ENCODE measurements at regions not wholly inside any gene's neighbourhood (a gene's known extent, or its start where the extent isn't known, plus 50 kb on each side); places are given as distances from the start of the nearest gene placed in this dataset.
A peak's percentile ranks its signal among the peaks of the same experiment; 100 is the strongest.

DNA sequence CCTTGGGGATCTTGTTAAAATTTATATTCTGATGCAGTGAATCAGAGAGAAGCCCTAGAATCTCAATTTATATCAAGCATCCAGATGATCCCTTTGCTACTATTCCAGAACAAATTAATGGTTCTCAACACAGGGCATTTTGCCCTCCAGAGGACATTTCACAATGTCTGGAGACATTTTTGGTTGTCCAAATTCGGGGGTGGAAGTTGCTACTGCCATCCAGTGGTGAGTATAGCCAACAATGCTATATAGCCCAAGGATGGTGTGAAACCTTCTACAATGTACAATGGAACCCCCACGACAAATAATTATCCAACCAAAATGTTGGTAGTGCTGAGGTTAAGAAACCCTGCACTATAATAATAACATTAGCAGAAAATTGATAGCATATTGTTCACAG lies 2440.0 kb downstream of the PCDH7 start:
- POLR2A ChIA-PET, result no interaction called here
- Histone ChIP-seq H3K27me3 (replicated peaks; ENCODE audit: control insufficient read depth, insufficient read depth, low read length) (no peaks in the 10 kb centered on the region), H3K4me3 (ENCODE audit: low read depth, low read length) (no peak overlapping the region), H3K4me1 (no peaks in the 10 kb centered on the region), H3K36me3 (ENCODE audit: control insufficient read depth, insufficient read depth, low read length) (no peaks in the 10 kb centered on the region), H3K9me3 (no peaks in the 10 kb centered on the region)
- Mint-ChIP-seq H3K9me3 (ENCODE audit: unreplicated experiment) (no peaks in the 10 kb centered on the region), H3K27me3 (ENCODE audit: insufficient read depth, unreplicated experiment) (peaks cover 4% of the 10 kb centered on the region), H3K36me3 (ENCODE audit: insufficient read depth, unreplicated experiment) (no peaks in the 10 kb centered on the region), H3K27ac (ENCODE audit: unreplicated experiment) (no peak overlapping the region), H3K4me3 (ENCODE audit: unreplicated experiment) (no peak overlapping the region), H3K4me1 (ENCODE audit: low read depth, unreplicated experiment) (no peaks in the 10 kb centered on the region)
- no TSS peak for BruUV-seq (replicated peaks)
- intact Hi-C loops (cut with micrococcal nuclease; ENCODE audit: unreplicated experiment), result loop anchor here (1.0 kb wide), 1 partner anchor 697 kb away; no protein-coding TSS in a partner anchor
- TF ChIP-seq, protein P1, sequence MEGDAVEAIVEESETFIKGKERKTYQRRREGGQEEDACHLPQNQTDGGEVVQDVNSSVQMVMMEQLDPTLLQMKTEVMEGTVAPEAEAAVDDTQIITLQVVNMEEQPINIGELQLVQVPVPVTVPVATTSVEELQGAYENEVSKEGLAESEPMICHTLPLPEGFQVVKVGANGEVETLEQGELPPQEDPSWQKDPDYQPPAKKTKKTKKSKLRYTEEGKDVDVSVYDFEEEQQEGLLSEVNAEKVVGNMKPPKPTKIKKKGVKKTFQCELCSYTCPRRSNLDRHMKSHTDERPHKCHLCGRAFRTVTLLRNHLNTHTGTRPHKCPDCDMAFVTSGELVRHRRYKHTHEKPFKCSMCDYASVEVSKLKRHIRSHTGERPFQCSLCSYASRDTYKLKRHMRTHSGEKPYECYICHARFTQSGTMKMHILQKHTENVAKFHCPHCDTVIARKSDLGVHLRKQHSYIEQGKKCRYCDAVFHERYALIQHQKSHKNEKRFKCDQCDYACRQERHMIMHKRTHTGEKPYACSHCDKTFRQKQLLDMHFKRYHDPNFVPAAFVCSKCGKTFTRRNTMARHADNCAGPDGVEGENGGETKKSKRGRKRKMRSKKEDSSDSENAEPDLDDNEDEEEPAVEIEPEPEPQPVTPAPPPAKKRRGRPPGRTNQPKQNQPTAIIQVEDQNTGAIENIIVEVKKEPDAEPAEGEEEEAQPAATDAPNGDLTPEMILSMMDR (IDR thresholded peaks at IDR 0.05; ENCODE audit: insufficient read depth in 1 of 2, low read depth in 1 of 2, low read length in 1 of 2, severe bottlenecking in 1 of 2, unreplicated experiment in 1 of 2), result peak; percentile 31 to 33
- peak; percentile 29 to 31 for DNase-seq
- CTCF ChIA-PET, result no interaction called here

DNA sequence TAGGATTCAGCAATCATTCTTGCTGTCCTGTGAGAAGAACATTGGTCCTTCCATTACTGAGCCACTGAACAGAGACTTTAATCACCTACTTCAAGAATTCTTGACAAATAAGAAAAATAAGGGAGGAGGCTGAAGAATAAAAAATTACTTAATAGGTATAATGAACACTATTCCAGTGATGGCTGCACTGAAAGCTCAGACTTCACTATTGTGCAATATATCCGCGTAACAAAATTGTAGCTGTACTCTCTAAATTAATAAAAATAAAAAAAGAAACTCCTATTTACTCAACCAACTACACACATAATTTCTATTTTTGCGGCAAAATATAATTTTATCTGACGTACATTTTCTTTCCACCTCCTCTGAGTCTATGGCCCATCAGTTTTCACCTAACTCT lies 2441.0 kb downstream of the PCDH7 start:
- intact Hi-C loops (cut with micrococcal nuclease; ENCODE audit: unreplicated experiment), result no loop called here
- H3K4me1 Mint-ChIP-seq (ENCODE audit: low read depth, unreplicated experiment), result no peaks in the 10 kb centered on the region
- DNase-seq, result no peak
- no peaks in the 10 kb centered on the region for H3K36me3 Mint-ChIP-seq (ENCODE audit: insufficient read depth, unreplicated experiment)
- H3K4me3 Mint-ChIP-seq (ENCODE audit: unreplicated experiment), result no peak overlapping the region
- BruUV-seq (replicated peaks), result no TSS peak
- H3K4me1 ChIP-seq, result no peaks in the 10 kb centered on the region
- H3K27me3 ChIP-seq (replicated peaks; ENCODE audit: control insufficient read depth, insufficient read depth, low read length), result no peaks in the 10 kb centered on the region
- H3K9me3 ChIP-seq, result no peaks in the 10 kb centered on the region
- H3K9me3 Mint-ChIP-seq (ENCODE audit: unreplicated experiment), result no peaks in the 10 kb centered on the region
- H3K4me3 ChIP-seq (ENCODE audit: low read depth, low read length), result no peak overlapping the region
- no peak overlapping the region for H3K27ac Mint-ChIP-seq (ENCODE audit: unreplicated experiment)
- TF ChIP-seq, protein P1 (IDR thresholded peaks at IDR 0.05; ENCODE audit: insufficient read depth in 1 of 2, low read depth in 1 of 2, low read length in 1 of 2, severe bottlenecking in 1 of 2, unreplicated experiment in 1 of 2), result no peak
- peaks cover 4% of the 10 kb centered on the region for H3K27me3 Mint-ChIP-seq (ENCODE audit: insufficient read depth, unreplicated experiment)
- no peaks in the 10 kb centered on the region for H3K36me3 ChIP-seq (ENCODE audit: control insufficient read depth, insufficient read depth, low read length)
- ChIA-PET POLR2A (no interaction called here), CTCF (no interaction called here)

DNA sequence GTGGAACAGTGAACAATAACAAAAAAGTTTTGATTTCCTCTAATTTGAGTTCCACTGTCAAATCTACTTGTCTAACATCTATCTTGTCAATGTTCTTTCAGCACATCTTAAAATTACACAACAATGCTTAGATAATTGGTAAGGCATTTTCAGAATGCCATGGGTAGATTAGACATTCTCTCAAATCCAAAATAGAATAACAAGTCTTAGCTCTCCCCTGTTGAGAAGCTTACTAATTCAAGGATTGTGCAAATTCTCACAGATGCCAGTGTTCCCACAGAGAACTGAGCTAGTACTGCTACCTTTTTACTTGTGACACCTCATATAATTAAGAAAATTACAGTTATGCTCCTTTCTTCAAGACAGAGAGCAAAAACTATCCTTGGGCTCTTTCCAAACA lies 2442.0 kb downstream of the PCDH7 start:
- H3K27ac Mint-ChIP-seq (ENCODE audit: unreplicated experiment), result no peak overlapping the region
- no peaks in the 10 kb centered on the region for H3K36me3 Mint-ChIP-seq (ENCODE audit: insufficient read depth, unreplicated experiment)
- ChIA-PET POLR2A (no interaction called here), CTCF (no interaction called here)
- no peak overlapping the region for H3K4me3 ChIP-seq (ENCODE audit: low read depth, low read length)
- DNase-seq, result no peak
- H3K9me3 ChIP-seq, result no peaks in the 10 kb centered on the region
- H3K36me3 ChIP-seq (ENCODE audit: control insufficient read depth, insufficient read depth, low read length), result no peaks in the 10 kb centered on the region
- peaks cover 4% of the 10 kb centered on the region for H3K27me3 Mint-ChIP-seq (ENCODE audit: insufficient read depth, unreplicated experiment)
- no peaks in the 10 kb centered on the region for H3K4me1 Mint-ChIP-seq (ENCODE audit: low read depth, unreplicated experiment)
- H3K27me3 ChIP-seq (replicated peaks; ENCODE audit: control insufficient read depth, insufficient read depth, low read length), result no peaks in the 10 kb centered on the region
- no TSS peak for BruUV-seq (replicated peaks)
- H3K4me1 ChIP-seq, result no peaks in the 10 kb centered on the region
- no peaks in the 10 kb centered on the region for H3K9me3 Mint-ChIP-seq (ENCODE audit: unreplicated experiment)
- intact Hi-C loops (cut with micrococcal nuclease; ENCODE audit: unreplicated experiment), result no loop called here
- H3K4me3 Mint-ChIP-seq (ENCODE audit: unreplicated experiment), result no peak overlapping the region
- TF ChIP-seq, protein P1 (IDR thresholded peaks at IDR 0.05; ENCODE audit: insufficient read depth in 1 of 2, low read depth in 1 of 2, low read length in 1 of 2, severe bottlenecking in 1 of 2, unreplicated experiment in 1 of 2), result no peak

Measured in Caco-2 (cell line).